HG03432 (cell line): ENCODE measurements at regions not wholly inside any gene's neighbourhood (a gene's known extent, or its start where the extent isn't known, plus 50 kb on each side); places are given as distances from the start of the nearest gene placed in this dataset.
"Not testable (repeated sequence)": the region's sequence is repeated elsewhere in the genome, so short reads cannot be mapped to it uniquely, and the experiment has no call there.

Experiments used
- ATAC-seq: cut with Tn5 transposase; IDR thresholded peaks from one replicate; pipeline ENCODE4 v1.9.1; 2021; ENCODE audit warnings: mild to moderate bottlenecking, moderate library complexity; ENCODE audit not compliant: unreplicated experiment

DNA sequence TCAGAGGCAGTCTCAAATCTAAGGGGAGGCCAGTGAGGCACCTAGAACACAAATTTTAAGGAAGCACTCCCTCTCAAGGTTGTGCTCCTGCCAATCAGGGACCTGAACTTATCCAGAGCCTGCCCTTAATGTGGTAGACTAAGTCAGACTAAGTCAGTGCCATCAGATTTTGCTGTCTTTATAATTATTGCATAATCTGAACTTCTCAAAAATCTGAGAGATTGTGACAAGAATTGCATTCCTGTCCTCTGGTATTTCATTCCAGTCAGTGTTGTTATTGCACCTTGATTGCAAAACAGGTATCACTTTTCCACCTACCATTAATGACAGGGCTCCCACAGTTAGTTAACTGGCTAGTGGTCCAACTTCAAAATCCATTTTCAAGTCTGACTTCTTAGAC lies 197.1 kb upstream of the HCN1 start:
- ATAC-seq: no peak

DNA sequence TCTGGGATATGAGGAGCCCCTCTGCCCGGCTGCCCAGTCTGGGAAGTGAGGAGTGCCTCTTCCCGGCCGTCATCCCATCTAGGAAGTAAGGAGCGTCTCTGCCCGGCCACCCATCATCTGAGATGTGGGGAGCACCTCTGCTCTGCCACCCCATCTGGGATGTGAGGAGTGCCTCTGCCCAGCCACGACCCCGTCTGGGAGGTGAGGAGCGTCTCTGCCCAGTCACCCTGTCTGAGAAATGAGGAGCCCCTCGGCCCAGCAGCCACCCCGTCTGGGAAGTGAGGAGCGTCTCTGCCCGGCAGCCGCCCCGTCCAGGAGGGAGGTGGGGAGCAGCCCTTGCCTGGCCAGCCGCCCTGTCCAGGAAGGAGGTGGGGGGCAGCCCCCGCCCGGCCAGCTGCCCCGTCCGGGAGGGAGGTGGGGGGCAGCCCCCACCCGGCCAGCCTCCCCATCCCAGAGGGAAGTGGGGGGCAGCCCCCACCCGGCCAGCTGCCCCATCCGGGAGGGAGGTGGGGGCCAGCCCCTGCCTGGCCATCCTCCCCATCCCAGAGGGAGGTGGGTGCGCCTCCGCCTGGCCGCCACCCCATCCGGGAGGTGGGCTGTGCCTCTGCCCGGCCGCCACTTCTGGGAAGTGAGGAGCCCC lies 194.4 kb upstream of the HCN1 start:
- ATAC-seq: not testable (repeated sequence)

DNA sequence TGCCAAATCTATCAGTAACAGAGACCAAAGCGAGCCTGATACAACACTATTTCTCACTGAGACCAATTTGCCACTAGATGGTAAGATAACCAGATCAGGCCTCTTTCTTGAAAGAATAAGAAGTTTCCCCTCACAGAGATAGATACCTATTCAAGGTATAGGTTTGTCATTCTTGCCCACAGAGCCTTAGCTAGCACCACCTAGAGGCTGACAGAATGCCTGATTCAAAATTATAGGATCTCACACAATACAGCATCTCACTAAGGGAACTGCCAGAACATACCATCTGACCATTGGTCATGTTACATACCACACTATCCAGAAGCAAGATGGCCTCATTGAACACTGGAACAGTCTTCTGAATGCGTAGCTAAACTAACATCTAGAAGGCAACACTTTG lies 166.6 kb upstream of the HCN1 start:
- no peak for ATAC-seq

DNA sequence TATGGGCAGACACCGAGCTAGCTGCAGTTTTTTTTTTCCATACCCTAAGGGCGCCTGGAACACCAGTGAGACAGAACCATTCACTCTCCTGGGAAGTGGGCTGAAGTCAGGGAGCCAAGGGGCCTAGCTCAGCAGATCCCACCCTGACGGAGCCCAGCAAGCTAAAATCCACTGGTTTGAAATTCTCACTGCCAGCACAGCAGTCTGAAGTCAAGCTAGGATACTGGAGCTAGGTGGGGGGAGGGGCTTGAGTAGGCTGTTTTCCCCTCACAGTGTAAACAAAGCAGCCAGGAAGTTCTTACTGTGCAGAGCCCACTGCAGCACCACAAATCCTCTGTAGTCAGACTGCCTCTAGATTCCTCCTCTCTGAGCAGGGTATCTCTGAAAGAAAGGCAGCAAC lies 151.7 kb upstream of the HCN1 start:
- no peak for ATAC-seq

DNA sequence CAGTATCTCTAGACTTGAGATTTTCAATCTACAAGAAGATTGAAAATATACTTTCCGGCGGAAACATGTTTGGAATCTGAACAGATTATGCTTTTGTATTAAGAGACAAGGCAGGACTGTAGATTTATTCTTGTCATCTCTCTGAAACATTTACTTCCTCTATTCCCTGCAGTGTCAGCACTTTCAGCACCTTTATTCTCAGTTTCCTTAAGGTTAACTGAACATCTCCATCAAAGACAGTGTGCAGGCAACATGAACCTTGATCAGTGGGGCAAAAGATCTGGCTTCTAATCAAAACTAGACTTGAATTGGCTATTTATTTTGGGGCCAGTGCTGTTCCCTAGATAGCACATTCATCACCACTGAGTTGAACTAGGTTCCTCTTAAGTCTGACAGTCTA lies 129.9 kb upstream of the HCN1 start:
- ATAC-seq: no peak

DNA sequence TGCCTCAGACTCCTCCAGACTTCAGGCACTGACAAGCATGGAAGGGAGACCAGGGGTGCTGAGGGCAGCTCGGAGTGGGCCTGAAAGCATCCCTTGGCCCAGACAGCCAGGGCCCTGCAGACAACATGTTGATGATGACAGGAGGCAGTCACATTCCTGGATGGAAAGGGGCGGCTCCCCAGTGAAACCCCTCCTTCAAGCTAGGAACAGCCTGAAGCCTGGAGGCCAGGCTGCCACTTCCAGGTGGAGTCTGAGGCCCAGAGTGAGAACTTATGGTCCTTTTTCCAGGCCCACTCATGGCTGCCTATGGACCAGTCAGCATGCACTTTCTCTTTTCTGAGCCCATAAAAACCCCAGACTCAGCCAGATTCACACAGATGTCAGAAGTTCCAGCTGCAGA lies 104.2 kb upstream of the HCN1 start:
- ATAC-seq: no peak

DNA sequence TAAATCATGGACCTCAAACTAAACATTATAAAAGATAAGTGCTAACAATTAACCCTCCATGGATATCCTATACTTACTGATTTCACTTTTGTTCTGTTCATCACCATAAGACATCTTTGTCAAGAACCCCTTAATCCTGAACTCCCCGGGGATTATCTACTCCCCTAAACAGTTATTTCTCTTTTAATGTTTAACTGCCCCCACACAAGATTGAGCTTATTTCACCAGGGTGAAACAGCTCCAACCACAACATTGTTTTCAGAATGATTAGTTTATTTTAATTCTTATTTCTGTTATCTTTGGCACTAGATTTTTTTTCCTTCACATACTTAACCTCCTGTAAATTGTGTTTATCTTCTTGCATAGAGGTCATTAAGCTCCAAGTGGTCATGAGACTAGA lies 103.2 kb upstream of the HCN1 start:
- no peak for ATAC-seq

DNA sequence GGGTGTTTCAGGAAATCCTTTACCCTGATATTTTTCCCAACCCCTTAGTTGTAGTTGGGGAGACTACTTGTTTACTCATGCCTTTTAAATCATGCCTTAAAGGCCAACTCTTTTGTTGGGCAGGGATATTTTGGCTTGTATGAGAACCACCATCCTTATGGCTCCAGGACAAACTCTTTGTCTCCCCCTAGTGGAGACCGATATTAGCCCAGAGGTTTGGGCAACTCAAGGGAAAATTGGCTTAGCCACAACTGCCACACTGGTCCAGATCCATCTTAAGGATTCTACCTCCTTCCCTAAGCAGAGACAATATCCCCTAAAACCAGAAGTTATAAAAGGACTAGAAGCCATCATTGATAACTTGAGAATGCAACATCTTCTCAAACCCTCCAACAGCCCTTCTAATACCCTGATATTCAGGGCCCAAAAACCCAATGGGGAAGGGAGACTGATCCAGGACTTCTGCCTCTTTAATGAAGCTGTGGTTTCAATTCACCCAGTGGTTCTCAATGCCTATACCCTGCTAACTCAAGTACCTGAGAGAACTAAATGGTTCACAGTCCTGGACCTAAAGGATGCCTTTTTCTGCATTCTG lies 100.9 kb upstream of the HCN1 start:
- no peak for ATAC-seq

DNA sequence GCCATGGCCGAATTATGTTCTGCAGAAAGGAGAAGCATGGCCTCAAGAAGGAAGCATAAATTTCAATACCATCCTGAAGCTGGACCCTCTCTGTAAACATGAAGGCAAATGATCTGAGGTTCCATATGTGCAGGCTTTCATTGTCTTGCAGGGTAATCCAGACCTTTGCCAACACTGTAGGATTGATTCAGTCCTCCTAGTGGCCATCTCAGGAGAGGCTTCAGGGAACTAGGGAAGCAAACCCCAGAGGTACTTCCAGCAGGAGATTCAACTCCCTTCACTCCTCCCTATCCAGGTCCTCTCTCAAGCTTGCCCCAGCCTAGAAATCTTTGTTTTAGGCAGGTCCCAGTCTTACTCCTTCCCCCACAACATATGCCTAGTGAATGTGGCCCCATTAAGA lies 99.3 kb upstream of the HCN1 start:
- ATAC-seq: no peak

DNA sequence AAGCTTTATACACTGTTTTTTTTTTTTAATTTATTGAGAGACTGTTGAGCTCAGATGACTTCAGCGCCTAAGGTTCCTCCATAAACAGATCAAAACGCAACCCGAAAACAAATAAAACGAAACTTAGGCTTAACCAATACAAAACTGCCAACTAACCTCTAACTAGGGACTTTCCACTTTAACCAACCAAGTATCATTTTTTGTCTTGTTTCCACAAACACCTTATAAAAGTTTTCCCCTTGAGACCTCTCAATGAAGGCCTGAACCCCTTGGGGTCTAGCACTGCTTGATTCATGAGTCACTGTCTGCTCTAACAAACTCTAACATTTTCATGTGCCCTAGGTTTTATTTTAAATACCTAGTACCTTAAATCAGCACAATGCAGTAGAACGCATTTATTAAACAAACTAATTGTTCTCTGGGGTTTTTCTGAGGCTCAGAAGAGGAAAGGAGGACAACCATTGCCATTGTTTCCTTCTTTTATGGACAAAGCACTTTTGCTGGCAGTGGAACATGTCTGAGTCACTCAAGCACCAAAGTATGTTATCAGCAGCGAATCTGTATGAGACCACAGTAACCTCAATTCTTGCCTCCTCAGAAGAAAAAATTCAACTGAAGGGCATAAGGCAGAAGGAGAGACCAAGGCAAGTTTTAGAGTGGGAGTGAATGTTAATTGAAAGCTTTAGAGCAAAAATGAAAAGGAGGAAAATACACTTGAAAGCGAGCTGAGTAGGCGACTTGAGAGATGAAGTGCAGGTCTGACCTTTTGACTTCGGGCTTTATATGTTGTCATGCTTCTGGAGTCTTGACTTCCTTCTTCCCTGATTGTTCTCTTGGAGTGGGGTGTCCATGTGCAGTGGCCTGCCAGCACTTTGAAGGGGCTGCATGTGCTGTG lies 97.7 kb upstream of the HCN1 start:
- ATAC-seq: peak; percentile 92

DNA sequence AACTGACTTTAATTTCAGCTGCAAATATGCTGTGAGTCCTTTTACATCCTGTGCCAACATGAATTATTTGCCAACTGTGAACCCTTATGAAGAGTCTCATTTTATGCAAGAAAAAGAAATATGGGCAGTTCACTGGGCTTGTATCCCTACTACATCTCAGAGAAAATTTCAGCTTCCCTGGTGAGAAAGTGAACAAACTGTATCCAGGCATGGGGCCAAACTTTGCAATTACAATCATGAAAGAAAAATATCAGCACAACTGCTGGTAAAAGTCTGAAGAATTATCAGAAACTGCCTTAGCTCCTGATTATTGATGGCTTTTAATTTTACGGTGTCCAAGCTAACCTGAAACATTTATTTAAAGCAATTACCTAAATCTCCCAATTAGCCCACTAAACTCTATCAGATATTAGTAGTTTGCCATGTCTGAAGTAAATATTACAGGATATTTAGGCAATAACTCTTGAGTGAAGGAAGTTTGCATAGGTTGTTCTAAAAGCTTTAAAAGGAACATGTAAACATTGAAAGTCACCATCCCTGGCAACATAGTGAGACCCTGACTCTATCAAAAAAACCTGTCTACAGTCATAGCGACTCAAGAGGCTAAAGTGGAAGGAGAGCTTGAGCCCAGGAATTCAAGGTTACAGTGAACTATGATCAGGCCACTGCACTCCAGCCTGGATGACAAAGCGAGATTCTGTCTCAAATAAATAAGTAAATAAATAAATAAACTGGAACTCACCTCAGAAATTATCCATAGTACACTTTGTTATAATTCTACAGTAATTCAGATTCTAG lies 83.9 kb upstream of the HCN1 start:
- ATAC-seq: no peak

DNA sequence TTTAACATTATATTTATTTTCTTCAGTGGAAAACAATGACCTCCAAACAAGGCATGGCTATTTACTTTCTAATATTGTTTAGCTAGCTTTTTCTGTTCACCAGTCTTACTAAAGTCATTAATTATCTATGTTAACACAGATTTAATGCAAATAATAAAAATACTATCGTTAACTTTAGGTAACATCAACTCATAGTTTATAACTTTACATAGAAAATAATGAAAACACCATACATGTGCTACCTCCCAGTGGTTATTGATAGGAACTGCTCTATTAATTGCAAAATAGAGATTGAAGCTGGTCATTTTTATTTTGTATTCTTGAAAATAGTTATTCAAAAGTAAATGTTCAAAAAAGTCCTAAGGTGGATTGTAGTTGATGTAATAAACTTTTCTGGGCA lies 78.3 kb upstream of the HCN1 start:
- peak; percentile 65 for ATAC-seq

DNA sequence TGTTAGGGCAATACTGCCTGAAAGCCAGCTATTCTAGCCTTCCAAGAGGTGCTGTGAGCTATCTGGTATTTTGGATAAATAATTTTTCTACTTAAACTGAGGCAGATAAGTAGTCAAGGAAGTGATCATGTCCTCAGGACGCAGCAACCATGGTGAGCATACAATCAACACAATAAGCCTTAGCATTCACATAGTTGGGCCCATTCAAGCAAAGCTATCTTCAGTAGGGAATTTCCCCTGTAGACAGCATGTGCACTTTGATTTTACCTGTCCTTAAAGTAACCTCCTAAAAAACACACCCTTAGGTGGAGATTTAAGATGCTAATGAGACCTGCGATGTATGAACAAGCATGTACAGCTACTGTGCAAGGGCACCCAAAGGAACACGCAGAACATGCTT lies 76.2 kb upstream of the HCN1 start:
- ATAC-seq: peak; percentile 45

DNA sequence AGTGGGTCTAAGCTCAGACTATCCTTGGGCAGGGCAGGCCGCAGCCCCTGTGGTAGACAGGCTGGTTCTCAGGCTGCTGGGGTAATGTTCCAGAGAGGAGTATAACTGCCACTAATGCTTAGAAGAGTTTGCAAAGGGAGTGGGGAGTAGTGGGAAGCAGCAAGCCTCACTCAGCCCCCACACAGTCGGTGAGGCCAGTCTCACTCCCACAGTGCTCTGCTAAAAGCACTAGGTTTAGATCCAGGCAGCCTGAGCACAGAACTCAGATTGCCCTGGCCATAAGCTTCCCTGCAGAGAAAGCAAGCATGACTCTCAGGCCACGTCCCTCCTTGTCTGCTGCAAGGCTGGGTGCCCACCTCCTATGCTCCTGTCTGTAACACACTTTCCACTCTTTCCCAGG lies 69.4 kb upstream of the HCN1 start:
- no peak for ATAC-seq

DNA sequence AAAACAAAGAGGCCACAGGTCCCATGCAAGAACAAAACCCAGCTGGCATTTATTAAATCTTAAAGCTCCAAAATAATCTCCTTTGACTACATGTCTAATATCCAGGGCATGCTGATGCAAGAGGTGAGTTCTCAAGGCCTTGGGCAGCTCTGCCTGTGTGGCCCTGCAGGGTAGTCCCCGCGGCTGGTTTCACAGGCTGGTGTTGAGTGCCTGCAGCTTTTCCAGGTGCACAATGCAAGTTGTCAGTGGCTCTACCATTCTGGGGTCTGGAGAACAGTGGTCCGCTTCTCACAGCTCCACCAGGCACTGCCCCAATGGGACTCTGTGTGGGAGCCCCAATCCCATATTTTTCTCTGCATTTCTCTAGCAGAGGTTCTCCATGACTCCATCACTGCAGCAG lies 54.4 kb upstream of the HCN1 start:
- no peak for ATAC-seq

DNA sequence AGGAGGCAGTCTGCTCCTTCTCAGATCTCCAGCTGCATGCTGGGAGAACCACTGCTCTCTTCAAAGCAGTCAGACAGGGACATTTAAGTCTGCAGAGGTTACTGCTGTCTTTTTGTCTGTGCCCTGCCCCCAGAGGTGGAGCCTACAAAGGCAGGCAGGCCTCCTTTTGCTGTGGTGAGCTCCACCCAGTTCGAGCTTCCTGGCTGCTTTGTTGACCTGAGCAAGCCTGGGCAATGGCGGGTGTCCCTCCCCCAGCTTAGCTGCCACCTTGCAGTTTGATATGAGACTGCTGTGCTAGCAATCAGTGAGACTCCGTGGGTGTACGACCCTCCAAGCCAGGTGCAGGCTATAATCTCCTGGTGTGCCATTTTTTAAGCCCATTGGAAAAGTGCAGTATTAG lies 52.3 kb upstream of the HCN1 start:
- not testable (repeated sequence) for ATAC-seq
